ENCODE measurements at regions not wholly inside any gene's neighbourhood (a gene's known extent, or its start where the extent isn't known, plus 50 kb on each side); places are given as distances from the start of the nearest gene placed in this dataset.
"Not testable (repeated sequence)": the region's sequence is repeated elsewhere in the genome, so short reads cannot be mapped to it uniquely, and the experiment has no call there.

DNA sequence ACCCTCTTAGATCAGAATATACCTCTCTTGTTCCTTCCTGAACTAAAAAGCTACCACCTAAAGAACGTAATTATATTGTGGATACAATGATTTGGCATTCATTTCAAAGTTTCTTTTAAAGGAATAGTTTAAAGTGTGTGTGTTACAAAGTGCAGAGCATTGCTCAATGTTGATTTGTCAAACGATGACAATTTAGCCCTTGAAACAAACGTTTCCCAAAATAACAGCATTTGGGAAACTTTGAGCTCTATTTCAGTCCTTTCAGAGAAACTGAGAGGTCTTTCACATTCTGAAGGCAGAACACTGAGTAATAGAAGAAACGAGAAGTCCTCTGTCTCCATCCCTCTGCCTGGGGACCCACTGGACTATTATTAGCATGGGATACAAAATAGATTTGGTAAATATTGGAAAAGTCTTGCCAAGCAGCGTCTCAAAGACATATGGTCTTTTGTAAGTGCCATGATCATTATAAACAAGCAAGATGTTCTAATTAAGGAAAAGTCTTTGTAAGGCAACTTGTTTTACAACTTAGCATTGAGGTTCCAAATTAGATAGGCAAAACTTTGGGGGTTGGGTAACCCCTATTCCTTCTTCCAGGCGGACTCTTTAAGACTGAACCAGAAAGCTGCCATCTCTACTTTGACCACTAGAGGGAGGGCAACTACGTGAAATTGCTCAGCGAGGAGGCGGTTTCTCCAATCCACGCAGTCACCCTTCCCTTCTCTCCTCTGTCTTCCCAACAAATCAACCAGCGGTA lies 208.8 kb downstream of the RNF144B start:
- peak; percentile 22 for DNase-seq

DNA sequence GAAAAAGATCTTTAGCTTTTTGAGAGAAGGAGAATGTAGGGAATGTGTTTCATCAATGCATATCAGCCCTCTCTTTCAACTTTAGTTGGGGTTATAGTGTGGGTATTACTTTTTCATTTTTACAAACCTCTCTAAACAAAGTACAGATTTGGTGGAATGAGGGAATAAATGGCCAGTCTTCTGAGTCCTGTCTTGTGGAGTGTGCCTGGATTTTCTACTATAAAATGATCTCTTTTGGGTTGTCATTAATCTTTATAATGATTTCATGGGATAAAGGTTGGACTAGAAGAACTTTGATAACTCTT lies 209.3 kb downstream of the RNF144B start:
- no peak for DNase-seq

DNA sequence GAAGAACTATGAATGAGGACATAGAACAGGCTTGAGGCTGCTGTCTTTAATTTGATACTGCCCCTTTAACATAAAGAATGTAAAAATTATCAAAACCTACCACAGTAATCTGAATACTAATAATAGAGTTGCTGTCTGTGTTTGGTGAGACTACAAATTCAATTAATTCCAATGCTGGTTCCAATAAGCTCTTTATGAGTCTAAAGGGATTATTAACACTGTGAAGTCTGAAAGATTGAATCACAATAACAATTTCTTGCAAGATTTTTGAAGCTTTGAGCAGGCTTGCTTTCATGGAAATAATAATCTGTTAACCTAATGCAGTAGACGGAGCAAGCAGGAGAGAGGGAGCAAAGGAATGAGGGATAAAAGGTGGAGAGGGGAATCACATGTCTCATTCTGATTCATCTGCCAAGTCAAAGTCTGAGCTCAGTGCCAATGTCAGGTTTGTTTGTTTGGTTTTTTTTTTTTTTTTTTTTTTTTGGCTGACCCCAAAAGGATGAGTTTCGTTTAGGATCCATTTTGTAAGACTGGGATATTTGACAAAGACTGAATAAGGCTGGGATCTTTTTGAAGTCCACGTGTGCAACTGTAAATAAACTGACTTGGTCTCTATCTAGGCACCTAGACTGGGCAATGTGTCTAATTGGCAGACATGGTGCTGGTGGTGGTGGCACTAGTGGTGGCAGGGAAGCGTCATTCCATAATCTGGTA lies 211.6 kb downstream of the RNF144B start:
- DNase-seq: no peak

DNA sequence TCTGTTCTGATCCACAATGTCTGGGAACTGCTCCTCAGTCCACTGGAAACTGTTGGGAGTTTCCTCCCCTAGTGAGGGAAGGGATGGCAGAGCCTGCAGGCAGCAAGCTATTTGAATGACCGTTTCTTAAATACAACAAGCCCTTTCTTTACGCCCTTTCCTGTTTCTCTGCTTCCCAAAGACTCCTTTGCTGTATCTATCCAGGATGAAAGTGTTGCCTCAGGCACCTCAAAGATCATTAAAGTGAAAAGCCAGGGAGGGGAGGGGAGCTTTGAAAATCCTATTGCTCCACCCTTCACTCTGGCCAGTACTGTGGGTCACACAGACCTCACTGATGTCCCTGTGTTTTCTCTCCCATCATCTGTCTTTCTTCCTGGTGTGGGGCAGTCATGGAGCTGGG lies 213.1 kb downstream of the RNF144B start:
- no peak for DNase-seq

DNA sequence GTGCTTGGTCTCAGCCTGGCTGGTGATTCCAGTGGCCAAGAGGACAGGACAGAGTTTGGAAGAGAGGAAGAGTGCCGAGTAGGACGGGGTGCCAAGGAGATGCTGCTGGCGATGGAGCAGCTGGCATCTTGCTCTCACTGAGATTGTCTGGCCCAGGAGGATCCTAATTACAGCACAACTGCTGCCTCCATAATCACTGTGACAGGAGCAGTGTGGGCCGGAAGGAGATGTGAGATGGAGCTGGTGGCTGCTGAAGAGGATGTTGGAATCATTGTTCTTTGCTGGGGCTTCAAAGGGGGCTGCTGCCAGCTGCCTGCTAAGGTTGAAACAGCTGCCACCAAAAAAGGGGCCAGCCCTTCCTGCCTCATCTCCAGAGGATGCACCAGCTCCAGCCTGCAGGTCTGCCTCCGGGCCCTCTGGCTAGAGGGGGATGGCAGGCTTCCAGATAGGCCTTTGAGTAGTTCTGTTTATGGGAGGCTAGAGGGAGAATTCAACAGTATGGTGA lies 214.4 kb downstream of the RNF144B start:
- peak; percentile 23 for DNase-seq

DNA sequence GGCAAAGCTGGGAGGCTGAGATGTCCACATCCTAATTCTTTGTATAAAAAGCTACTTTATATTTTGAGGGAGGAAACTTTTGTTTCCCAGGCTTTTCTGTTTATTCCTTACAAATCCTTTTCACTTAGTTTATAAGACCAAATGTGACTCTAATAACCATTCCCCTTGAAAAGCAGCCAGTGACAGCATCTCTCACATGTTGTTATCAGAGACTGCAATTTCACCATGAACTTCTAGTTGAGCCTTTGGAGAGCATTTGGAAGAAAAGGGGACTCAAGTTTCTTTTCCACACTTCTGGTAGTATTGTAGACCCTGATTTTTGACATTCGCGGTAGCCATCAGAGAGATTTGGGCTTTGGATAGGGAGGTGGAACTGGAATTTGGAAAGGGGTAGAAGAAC lies 215.8 kb downstream of the RNF144B start:
- DNase-seq: no peak

DNA sequence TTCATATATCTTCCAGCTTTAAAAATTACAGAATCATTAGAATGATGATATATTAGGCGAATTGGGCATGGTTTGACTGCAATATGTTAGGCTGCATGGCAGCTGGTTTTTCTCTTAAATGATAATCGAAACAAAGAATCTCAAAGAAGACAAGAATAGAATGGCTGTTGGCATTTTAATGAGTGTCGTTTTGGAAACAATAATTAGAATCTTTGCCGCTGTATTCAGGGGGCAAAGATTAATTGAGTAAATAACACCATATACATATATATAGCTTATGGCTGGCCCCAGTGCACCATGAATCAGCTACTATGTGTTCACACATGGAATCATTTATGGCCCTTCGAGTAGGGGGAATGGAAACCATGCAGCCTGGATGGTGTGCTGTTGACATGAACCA lies 216.2 kb downstream of the RNF144B start:
- no peak for DNase-seq

DNA sequence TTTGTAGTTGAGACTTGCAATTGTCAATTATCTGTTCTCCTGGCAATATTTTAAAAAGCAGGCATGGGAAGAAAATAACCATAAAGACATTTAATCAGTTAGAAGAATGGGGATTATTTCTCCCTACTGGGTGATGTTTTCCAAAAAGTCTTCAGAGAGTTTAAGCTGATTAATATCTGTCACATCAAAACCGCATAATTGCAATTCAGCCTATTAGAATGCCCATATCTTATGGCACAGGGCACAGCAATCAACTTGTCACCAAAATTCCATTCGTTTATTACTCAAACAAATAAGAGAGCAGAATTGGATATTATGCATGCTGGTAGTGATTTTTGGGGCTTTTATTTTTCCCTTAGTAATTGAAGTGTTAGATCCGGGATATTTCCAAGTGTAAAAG lies 218.7 kb downstream of the RNF144B start:
- DNase-seq: no peak

DNA sequence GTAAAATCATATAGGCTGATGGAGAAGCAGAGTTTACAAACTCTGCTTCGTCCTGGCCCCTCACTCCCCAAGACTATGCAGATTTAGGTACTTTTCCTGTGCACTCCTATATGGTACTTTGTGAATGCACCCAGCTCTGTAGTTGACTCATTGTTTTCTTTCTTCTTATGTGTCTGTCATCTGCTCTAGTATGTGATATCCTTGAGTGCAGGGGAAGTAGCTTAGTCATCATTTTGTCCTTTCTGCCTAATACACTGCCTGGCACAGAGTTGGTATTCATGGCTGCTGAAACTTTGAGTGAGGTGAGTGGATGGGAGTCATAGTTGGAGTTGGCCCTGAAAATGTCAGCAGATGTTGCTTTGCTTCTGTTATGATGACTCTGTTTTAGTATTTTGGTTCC lies 222.6 kb downstream of the RNF144B start:
- DNase-seq: no peak

DNA sequence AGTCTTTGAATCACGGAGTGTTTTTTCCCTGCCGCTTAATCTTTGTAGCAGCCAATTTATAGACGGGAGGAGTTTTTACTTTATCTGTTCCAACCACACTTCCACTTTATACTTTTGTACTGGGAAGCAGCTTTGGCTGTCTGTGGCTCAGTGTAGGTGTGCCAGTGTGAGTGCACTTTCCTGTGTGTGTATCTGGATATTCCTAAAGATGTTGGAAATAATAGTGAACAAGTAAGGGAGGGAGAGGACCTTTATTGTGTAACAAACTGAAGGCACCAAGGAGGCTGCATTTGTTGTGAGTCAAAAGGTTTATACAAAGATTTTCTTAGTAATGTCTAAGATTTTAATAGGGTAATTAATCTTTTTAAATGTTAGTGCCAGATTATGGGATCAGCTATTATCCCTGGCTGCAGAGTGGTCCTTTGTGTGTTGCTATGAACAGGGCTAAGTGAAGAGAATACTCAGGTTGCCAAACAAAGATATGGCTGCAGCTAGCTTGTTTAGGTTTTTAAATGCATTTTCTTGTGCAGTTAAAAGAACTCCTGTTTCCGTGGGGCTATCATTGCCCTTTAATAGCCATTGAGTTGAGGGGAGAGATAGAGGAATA lies 226.3 kb downstream of the RNF144B start:
- no peak for DNase-seq

DNA sequence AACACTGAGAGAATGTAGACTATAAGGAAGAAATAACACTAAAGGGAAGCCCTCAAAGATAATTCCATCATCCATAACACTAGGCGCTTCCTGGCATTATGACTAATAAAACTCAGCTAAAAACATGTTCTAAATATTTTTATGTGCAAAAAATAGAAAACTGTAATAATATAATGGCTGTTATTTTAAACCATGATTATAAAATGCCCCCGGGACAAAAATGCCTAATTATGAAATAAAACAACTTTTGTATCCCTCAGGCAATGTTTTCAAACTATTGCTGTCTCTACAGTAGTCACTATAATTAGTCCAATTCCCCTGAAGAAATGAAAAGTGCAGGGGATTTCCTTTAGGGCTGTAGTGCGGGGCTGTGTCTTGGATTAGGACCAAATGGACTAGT lies 242.4 kb downstream of the RNF144B start:
- DNase-seq: no peak

DNA sequence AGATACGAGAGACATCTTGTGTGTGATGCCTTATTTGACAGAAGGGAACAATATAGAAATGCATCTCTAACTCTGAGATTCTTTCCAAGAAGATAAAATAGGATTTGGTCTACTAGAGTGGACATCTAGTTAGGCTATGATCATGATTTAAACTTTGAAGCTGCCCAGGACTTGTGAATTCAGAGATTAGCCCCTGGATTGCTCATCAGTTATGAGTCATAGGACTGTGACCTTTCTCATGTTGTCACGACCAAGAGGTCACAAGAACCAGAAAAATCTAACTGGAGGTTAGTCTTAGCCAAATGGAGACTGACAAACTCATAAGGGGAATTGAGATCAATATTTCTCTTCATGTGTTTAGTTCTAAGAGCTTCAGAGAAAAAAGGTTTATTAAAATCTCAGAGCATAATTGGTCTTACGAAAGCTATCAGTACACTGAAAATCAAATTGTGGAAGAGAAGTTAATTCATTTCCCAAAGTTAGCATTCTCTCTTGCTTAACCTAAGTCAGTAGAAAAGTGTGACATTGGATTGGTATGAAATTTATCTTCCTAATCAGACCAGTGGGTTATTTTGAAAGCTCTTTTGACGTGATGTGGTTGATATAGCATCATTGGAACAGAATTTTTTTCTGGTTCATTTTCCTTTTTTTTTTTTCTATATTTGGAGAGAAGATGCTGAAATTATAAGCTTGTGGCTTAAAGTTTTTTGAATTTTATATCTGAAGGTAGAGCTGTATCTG lies 245.7 kb downstream of the RNF144B start:
- no peak for DNase-seq

DNA sequence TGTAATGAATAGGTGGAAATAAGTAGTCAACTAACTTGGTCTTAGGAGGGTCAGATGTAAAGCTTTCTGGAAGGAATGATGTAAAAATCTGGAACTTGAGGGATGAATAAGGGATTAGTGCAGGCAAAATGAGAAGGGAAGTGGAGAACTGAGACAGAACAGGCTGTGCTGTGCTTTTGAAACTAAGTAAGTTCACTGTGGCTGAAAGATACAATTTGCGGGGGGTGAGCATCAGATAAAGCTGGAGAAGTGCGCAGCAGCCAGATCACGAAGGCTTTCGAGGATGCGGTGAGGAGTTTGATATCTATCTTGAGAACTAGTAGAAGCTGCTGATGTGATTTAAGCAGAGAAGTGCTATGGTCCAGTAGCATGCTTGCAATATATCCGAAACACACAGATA lies 247.8 kb downstream of the RNF144B start:
- no peak for DNase-seq

DNA sequence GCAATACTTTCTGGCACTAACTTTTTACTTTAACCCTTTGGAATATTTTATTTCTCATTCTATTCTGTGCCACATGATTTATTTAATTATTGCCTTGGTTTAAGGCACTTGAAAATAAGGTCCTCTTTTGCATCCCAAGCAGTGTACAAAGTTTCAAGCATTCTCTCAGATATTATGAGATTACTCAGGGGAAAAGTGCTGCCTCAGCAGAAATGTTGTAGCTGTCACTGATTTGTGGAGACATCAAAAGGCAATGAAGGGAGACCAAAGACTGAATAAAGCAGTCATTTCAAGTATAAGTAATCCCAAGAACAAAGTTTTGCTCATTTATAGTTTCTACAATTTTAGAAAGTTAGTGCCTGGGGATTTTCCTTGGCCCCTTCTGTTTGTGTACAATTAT lies 253.0 kb downstream of the RNF144B start:
- no peak for DNase-seq

DNA sequence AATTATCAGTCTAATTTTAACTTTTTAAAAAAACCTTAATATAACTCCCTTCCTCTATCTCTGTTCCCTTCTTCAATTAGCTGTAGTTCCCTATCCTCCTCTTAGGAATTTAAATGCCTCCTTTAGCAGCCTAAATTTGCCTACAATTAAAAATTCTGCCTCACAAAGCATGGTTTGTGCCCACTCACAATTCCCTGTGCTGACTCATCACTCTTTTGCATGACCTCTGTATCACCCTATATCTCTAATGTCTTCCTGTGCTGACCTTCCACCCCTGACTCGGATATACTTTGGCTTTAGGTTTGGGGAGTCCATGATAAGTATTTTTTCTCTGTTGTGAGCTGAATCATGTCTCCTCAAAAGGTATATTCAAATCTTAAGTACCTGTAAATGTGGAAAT lies 253.6 kb downstream of the RNF144B start:
- no peak for DNase-seq

DNA sequence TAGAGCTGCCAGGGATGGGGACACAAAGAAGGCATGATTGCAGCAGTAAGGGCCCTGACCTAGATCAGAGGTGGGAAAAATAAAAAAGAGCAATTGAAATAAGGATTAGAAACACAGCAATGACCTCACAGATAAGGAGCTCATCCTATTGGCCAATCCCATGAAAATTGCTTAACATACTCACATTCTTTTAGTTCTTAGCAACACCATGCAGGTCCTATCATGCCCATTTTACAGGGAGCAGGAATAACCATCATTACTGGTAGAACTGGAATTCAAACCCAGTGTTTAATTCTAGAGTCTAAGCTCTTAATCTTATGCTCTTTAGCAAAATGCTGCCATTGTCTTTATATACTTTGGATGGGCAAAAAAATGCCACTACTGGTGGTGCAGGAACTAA lies 267.7 kb downstream of the RNF144B start:
- DNase-seq: no peak

DNA sequence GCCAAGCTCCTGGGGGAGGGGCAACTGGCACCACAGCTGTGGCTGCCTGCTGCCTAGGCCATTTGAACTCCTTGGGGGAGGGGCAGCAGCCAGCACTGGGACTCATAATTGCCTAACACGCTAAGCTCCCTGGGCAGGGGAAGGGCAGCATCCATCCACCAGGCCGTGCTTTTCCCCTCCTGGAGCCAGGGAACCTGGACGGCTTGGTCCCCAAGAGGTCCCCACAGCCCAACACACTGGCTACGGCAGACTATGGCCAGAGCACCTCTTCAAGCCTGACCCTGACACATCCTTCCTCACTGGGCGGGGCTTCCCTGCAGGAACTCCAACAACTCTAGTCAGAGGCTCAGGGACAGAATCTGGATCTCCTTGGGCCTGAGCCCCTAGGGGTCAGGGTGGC lies 269.4 kb downstream of the RNF144B start:
- DNase-seq: no peak

DNA sequence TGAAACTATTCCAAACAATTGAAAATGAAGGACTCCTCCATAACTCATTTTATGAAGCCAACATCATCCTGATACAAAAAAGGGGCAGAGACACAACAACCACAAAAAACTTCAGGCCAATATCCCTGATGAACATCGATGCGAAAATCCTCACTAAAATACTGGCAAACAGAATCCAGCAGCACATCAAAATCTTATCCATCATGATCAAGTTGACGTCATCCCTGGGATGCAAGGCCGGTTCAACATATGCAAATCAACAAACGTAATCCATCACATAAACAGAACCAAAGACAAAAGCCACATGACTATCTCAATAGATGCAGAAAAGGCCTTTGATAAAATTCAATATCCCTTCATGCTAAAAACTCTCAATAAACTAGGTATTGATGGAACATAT lies 272.8 kb downstream of the RNF144B start:
- DNase-seq: not testable (repeated sequence)

DNA sequence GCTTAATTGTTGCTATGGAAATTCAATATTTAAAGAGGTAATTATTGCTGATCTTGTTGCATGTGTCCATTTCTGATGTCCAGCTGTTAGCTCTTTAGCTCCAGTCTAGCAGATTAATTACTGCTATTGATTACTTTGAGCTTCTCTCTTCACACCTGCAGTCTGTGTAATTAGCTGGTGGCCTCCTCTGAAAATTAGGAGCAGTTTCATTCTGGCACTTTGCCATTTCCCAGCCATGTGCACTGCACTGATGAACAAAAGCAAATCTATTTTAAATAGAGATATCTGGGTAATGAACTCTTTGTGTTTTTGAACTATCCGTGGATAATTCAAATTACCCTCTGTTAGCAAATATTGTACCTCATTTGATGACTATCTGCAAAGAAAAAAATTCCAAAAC lies 275.9 kb downstream of the RNF144B start:
- DNase-seq: no peak

DNA sequence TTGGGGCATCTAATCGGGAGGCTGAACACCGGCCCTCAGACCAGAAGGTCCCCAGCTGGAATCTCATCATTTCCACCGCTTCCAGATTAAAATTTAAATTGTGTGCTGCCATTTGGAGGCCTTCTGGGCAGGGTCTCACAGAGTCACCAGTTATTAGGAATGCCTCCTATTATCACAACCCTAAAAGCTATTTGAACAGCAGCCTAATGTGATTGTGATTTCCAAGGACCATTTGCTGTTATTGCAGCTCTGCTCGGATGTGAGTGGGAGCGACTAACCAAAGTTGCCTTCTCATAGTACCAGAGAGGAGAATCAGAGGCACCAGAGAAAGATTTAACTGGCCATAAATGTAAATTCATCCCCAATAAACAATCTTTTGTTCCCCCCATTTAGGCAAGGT lies 277.3 kb downstream of the RNF144B start:
- no peak for DNase-seq

DNA sequence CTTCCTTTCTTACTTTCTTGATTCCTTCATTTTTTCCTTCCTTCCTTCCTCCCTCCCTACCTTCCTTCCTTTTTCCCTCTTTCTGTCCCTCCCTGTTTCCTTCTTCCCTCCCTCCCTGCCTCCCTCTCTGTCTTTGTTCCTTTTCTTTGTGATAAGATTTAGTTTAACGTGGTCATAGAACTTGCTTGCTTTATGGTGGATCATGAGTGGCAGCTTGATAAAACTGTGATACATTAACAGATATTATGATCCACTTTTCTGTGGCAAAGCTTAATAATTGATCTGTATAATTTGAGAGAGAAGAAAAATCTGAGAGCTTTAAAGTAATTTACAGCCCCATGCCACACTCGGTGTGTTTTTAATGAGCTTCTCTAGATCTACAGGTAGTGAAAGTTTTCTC lies 280.5 kb downstream of the RNF144B start:
- no peak for DNase-seq

DNA sequence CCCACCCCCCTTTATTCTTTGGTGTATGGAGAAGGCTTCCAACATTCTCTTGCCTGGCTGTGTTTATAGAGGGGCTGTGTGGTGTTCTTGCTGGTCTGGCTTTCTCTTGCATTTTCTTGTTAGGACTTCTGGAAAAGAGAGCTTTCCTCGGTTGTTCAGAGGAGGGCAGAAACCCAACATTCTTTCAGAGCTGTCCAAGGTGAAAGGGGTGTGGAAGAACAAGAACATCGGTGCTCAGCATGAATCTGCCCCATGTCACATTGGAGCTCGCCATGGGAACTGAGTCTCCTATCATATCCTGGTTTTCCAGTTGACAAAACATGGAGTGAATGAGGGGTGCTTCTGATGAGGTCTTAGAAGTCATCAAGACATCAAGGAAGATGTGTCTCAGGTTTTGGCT lies 281.8 kb downstream of the RNF144B start:
- DNase-seq: no peak

DNA sequence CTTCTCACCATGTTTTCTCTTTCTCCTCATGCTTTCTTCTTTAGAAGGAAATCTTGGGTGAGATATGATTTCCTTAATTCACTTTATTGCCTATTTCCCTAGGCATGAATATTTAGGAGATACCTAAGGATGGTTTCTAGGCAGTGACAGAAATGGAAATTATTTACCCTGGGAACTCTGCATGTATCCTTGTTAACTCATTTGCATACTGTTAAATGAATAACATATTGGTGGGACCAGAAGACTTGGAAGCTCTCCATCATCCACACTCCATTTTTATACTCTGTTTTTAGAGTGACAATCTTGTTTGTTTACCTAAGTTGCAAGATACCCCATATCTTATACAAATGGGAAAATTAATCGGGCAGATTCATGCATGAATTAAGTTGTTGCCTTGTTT lies 285.7 kb downstream of the RNF144B start:
- no peak for DNase-seq

DNA sequence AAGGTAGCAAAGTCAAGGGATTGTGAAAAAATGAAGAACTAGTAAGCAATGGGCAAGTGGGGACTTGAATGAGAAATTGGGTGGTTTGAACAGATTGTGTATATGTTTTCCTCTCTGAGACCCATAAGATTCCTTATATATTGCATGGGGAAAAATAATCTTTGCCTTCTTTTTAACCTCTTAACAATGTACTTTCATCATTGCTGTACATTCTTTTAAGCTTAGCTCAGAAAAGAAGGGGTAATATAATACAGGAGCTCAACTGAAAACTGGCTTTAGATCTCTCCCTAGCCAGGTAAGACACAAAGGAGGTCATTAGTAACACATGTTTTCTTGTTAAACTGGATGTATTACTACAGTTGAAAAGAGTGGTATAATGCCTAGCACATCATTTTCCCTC lies 287.2 kb downstream of the RNF144B start:
- DNase-seq: no peak

All from NCI-H1436 treated with DMSO at 0.1 percent for 48 hours (cell line).